ENCODE measurements at regions not wholly inside any gene's neighbourhood (a gene's known extent, or its start where the extent isn't known, plus 50 kb on each side); places are given as distances from the start of the nearest gene placed in this dataset.

DNA sequence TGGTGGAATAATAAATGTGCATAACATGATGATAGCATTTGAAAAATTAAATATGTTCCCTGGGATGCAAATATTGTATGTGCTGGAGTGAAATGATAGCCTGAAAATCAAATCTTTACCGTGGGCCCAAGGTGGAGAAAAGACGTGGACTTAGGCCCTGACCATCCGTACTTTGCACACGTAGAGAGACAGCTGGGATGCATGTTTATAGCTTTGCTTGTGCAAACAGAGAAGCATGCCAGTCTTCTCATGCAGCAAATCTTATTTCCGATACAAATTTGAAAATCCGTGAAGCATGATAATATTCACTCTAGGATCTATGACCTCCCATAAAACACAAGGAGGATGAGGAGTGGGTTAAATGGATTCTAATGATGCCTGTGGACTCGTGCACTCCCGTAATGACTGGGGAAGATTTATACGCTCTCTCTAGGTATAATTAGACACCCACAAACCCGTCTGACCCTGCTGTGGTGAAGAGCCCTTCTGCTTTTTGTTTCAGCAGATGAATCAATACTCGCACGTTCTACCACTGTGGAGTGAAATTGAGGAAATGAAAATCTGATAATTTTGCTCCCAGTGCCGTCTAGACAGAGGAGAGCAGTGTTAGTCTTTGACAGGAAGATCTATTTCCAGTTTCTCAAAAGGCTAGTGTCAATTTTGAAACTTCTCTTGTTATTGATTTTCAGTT, 810.3 kb upstream of the SALL3 start:
- no peak for DNase-seq (ENCODE audit: low spot score)
- ChIA-PET POLR2A (no interaction called here), CTCF (ENCODE audit: low intra/inter-chr PET ratio, low total read pairs) (no interaction called here)
- H3K4me1 ChIP-seq (ENCODE audit: insufficient read depth, low read length) = no peaks in the 10 kb centered on the region
- no peak for FAIRE-seq
- BruUV-seq (replicated peaks) = no TSS peak
- no peak overlapping the region for H3K4me3 ChIP-seq (replicated peaks in 1 of 3; ENCODE audit: insufficient read depth in 1 of 3, low read depth in 2 of 3, low read length in 3 of 3)
- no peaks in the 10 kb centered on the region for H3K9me3 ChIP-seq (ENCODE audit: low read length)
- H3K9ac ChIP-seq (ENCODE audit: insufficient read depth, low read depth, low read length) = no peak overlapping the region
- H3K36me3 ChIP-seq (replicated peaks in 1 of 2; ENCODE audit: control insufficient read depth in 1 of 2, insufficient read depth in 2 of 2, low read length in 2 of 2) = no peaks in the 10 kb centered on the region
- no peaks in the 10 kb centered on the region; a peak in 2 of 5 replicates for H3K27me3 ChIP-seq (ENCODE audit: control insufficient read depth in 1 of 2, insufficient read depth in 2 of 2, low read length in 2 of 2)
- in situ Hi-C loops (cut with HindIII; ENCODE audit: extremely low pct_ligation_motif_present, low pct_unique_long_range_greater_than_20kb) (no loop called here), intact Hi-C loops (cut with micrococcal nuclease; ENCODE audit: unreplicated experiment) (no loop called here)
- H3K79me2 ChIP-seq (ENCODE audit: insufficient read depth, low read length) = no peaks in the 10 kb centered on the region
- TF ChIP-seq, protein P1, sequence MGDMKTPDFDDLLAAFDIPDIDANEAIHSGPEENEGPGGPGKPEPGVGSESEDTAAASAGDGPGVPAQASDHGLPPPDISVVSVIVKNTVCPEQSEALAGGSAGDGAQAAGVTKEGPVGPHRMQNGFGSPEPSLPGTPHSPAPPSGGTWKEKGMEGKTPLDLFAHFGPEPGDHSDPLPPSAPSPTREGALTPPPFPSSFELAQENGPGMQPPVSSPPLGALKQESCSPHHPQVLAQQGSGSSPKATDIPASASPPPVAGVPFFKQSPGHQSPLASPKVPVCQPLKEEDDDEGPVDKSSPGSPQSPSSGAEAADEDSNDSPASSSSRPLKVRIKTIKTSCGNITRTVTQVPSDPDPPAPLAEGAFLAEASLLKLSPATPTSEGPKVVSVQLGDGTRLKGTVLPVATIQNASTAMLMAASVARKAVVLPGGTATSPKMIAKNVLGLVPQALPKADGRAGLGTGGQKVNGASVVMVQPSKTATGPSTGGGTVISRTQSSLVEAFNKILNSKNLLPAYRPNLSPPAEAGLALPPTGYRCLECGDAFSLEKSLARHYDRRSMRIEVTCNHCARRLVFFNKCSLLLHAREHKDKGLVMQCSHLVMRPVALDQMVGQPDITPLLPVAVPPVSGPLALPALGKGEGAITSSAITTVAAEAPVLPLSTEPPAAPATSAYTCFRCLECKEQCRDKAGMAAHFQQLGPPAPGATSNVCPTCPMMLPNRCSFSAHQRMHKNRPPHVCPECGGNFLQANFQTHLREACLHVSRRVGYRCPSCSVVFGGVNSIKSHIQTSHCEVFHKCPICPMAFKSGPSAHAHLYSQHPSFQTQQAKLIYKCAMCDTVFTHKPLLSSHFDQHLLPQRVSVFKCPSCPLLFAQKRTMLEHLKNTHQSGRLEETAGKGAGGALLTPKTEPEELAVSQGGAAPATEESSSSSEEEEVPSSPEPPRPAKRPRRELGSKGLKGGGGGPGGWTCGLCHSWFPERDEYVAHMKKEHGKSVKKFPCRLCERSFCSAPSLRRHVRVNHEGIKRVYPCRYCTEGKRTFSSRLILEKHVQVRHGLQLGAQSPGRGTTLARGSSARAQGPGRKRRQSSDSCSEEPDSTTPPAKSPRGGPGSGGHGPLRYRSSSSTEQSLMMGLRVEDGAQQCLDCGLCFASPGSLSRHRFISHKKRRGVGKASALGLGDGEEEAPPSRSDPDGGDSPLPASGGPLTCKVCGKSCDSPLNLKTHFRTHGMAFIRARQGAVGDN (CRISPR knock-in tag; IDR thresholded peaks at IDR 0.05) = no peak
- TF ChIP-seq MTF2 (CRISPR knock-in tag; IDR thresholded peaks at IDR 0.05; ENCODE audit: borderline replicate concordance) = no peak
- TF ChIP-seq SRSF4 (IDR thresholded peaks at IDR 0.05; ENCODE audit: low read depth, low read length, poor library complexity, severe bottlenecking) = no peak
- TF ChIP-seq, protein P2, sequence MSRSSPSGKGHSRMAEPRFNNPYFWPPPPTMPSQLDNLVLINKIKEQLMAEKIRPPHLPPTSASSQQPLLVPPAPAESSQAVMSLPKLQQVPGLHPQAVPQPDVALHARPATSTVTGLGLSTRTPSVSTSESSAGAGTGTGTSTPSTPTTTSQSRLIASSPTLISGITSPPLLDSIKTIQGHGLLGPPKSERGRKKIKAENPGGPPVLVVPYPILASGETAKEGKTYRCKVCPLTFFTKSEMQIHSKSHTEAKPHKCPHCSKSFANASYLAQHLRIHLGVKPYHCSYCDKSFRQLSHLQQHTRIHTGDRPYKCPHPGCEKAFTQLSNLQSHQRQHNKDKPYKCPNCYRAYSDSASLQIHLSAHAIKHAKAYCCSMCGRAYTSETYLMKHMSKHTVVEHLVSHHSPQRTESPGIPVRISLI (CRISPR knock-in tag; IDR thresholded peaks at IDR 0.05; ENCODE audit: borderline replicate concordance) = no peak
- TF ChIP-seq JARID2 (CRISPR knock-in tag; IDR thresholded peaks at IDR 0.05; ENCODE audit: insufficient replicate concordance) = no peak
- no peak for TF ChIP-seq ZMYM3 (CRISPR knock-in tag; IDR thresholded peaks at IDR 0.05)
- TF ChIP-seq ZNF34 (CRISPR knock-in tag; IDR thresholded peaks at IDR 0.05; ENCODE audit: borderline replicate concordance) = no peak
- no peak for TF ChIP-seq IKZF4 (CRISPR knock-in tag; IDR thresholded peaks at IDR 0.05; ENCODE audit: borderline replicate concordance, low read depth, not compliant biosample characterization)
- TF ChIP-seq, protein P3, sequence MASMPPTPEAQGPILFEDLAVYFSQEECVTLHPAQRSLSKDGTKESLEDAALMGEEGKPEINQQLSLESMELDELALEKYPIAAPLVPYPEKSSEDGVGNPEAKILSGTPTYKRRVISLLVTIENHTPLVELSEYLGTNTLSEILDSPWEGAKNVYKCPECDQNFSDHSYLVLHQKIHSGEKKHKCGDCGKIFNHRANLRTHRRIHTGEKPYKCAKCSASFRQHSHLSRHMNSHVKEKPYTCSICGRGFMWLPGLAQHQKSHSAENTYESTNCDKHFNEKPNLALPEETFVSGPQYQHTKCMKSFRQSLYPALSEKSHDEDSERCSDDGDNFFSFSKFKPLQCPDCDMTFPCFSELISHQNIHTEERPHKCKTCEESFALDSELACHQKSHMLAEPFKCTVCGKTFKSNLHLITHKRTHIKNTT (CRISPR knock-in tag; IDR thresholded peaks at IDR 0.05) = no peak
- no peak for TF ChIP-seq JUNB (CRISPR knock-in tag; IDR thresholded peaks at IDR 0.05; ENCODE audit: borderline replicate concordance)
- TF ChIP-seq CREM (IDR thresholded peaks at IDR 0.05) = no peak
- TF ChIP-seq CREM (CRISPR knock-in tag; IDR thresholded peaks at IDR 0.05) = no peak
- no peak for TF ChIP-seq ZNF772 (CRISPR knock-in tag; IDR thresholded peaks at IDR 0.05)
- TF ChIP-seq TCF12 (IDR thresholded peaks at IDR 0.05) = no peak
- no peak for TF ChIP-seq TCF12 (CRISPR knock-in tag; IDR thresholded peaks at IDR 0.05)
- TF ChIP-seq HNF4A (CRISPR knock-in tag; IDR thresholded peaks at IDR 0.05) = no peak
- TF ChIP-seq HOXA7 (CRISPR knock-in tag; IDR thresholded peaks at IDR 0.05) = no peak
- ATAC-seq = no peak
- H2AFZ ChIP-seq (ENCODE audit: low read length) = no peak overlapping the region
- H3K27ac ChIP-seq (ENCODE audit: extremely low read length, insufficient read depth, low read length) = no peak overlapping the region
- H4K20me1 ChIP-seq (ENCODE audit: insufficient read depth, low read length) = no peaks in the 10 kb centered on the region
- 12% methylated on average over 13 of the region's 13 CpGs for WGBS (ENCODE audit: low lambda C conversion rate)
- H3K4me2 ChIP-seq (ENCODE audit: low read depth, low read length) = no peak overlapping the region

Measured in HepG2 (cell line).